Fibroblast of skin of abdomen (primary cell): ENCODE measurements at regions not wholly inside any gene's neighbourhood (a gene's known extent, or its start where the extent isn't known, plus 50 kb on each side); places are given as distances from the start of the nearest gene placed in this dataset.
"Not testable (repeated sequence)": the region's sequence is repeated elsewhere in the genome, so short reads cannot be mapped to it uniquely, and the experiment has no call there.

Source experiments
- DNase-seq: peaks from one replicate; pipeline ENCODE4 v3.0.0-alpha.2; 2013

GRCh38 chr3:153617463-153617862 is 455.4 kb downstream of the RAP2B start:
- DNase-seq, result no peak

DNA sequence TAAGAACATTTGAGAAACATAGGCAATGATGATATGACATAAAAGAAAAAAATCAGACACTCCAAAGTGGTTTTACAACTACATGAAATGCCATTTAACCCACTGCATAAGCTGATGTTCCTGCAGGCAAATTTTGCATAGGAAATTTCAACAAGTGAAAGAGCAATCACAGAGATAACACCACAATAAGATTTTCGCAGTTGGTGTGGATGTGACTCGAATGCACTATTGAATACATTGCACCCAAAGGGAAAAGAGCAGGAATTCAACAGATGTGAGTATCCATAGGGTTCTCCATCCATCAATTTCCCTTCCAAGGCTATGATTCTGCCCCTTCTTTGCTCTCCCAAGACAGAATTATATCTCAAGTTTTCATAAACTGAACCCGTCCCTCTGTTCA is 456.1 kb downstream of the RAP2B start:
- no peak for DNase-seq

GRCh38 chr3:153619268-153619667 is 457.2 kb downstream of the RAP2B start:
- DNase-seq, result no peak

DNA sequence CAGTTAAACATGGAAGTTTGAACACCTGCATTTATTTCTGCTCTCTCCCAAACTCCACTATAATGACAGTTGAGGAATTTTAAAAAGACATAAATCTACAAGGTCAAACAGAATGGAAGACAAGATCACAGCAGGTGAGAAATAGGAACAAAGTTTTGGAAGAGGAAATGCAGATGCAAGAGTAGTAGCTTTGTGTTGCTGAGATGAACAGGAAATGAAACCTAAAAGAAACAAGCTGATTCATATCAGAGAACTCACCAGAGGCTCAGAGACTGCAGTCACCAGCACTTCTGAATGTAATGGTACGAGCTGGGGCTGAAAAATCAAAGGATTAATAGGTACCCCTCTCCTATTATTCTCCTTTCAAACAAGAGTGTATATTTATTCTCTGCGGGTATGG is 459.9 kb downstream of the RAP2B start:
- DNase-seq, result no peak

DNA sequence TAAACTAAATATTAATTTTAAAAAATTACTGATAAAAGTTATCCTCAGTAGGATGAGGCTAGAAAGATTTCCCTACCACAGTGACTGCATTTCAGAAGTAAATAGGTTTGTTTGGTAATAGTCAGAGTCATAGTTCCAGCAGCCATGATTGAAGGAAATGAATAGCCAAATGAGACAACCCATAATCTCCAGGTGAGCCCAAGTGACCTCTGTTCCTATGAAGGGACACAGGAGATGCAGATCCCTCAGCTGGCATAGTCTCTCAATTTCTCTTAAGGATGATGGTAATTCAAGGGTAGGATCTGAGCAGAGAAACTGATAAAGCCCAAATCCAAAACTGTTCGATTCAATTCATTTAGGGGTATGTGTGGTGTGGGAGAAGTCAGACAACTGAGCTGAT is 461.8 kb downstream of the RAP2B start:
- no peak for DNase-seq

- DNase-seq, result no peak
Measured at GRCh38 chr3:153624310-153625030, 462.4 kb downstream of the RAP2B start.

GRCh38 chr3:153625506-153625905 is 463.5 kb downstream of the RAP2B start:
- no peak for DNase-seq

DNA sequence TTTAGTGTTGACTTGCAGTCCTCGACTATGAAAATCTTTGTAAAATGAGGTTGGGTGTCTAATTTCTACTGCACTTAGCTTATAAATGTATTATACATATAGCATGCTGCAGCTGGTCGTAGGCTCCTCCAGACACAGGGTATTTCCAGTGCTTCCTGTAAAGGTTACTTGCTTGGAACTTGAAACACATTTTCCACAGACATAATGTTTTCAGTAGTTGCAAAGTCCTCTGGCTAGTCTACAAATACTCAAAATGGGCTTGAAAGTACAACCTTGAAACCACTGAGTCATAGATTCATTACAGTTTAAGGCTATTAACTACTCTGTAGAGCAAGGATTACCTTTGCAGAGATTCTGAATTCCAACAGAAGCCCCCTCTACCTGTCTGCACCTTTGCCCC is 464.1 kb downstream of the RAP2B start:
- DNase-seq, result no peak

GRCh38 chr3:153628591-153628990 is 466.6 kb downstream of the RAP2B start:
- no peak for DNase-seq

GRCh38 chr3:153629148-153629547 is 467.1 kb downstream of the RAP2B start:
- no peak for DNase-seq

- DNase-seq, result no peak
Measured at GRCh38 chr3:153631102-153631501, 469.1 kb downstream of the RAP2B start.

GRCh38 chr3:153631664-153632063 is 469.6 kb downstream of the RAP2B start:
- DNase-seq, result no peak

- no peak for DNase-seq
Measured at GRCh38 chr3:153633407-153633806, 471.4 kb downstream of the RAP2B start.

DNA sequence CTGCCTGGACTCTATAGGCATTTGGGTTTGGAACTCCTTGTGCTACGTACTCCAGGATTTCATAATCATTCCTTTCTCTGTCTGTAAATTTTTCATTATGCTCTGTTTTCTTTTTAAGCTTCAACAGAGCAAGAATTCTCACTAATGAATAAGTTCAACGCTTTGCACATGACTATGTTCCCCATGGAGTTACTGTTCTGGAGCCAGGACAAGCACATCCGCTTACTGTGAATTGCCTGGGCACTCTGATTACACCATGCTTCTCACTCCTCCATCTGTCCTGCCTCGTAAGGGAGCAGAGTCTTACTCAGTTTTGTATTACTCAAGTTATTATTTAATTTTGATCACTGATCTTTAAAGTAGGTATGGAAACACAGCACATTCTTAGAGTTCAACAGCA is 472.7 kb downstream of the RAP2B start:
- no peak for DNase-seq

GRCh38 chr3:153639631-153640030 is 477.6 kb downstream of the RAP2B start:
- no peak for DNase-seq

- DNase-seq, result no peak
Measured at GRCh38 chr3:153640689-153641665, 479.0 kb downstream of the RAP2B start.

- not testable (repeated sequence) for DNase-seq
Measured at GRCh38 chr3:153642576-153642975, 478.6 kb upstream of the ARHGEF26 start.

GRCh38 chr3:153643471-153643870 is 477.7 kb upstream of the ARHGEF26 start:
- DNase-seq, result not testable (repeated sequence)

DNA sequence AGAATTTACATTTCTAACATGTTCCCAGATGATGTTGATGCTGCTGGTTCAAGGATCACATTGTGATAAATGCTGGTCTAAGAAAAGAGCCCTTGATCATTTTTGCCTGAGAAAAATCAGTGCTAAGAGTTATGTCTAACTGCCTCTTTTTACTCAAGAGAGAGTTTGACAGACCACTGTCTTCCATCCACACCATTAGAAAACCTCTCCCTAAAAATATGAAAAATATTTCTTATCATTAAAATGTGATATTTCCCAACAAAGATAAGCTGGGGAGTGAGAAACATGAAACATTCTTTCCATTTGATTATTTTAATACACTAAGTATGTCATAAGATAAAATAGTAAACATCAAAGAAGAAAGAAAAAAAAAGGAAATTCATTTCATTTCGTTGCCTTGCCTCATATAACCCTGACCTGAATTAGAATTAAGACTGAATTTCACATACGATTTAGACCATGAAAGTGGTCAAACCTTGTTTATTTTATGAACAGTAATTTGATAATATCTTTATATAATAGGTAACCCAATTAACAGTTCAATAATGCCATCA is 471.8 kb upstream of the ARHGEF26 start:
- DNase-seq, result no peak

DNA sequence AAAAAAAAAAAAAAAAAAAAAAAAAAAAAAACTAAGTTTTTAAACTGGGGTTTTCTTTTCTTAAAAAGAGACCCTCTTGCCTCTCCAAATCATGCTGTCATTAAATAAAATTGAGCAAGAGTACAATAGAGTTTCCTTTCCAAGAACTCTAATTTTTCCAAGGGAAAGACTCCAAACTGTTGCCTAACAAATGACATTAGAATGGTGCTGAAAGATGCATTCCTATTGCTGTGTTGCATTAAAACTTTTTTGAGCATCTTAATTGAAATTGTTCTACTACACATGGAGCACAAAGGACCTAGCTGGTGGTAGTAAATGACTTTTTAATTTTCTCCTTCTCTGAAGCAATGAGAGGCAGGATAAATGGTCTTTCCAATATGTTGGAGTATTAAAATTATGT is 469.1 kb upstream of the ARHGEF26 start:
- DNase-seq, result no peak

DNA sequence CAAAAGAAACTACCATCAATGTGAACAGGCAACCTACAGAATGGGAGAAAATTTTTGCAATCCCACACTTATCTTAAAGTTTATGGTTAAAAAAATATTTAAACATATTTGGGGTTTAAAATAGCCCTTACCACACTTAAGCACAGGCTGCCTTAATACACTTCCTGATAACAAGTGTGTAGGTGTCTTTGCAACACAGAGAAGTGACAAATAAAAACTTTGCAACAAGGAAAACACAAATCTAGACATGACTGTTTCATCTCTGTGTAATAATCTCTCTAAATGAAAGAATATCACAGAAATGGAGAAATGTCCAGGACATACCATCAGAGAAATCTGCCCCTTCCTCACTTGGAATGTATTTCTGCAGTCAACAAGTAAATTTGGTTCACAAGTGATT is 464.1 kb upstream of the ARHGEF26 start:
- DNase-seq, result no peak

DNA sequence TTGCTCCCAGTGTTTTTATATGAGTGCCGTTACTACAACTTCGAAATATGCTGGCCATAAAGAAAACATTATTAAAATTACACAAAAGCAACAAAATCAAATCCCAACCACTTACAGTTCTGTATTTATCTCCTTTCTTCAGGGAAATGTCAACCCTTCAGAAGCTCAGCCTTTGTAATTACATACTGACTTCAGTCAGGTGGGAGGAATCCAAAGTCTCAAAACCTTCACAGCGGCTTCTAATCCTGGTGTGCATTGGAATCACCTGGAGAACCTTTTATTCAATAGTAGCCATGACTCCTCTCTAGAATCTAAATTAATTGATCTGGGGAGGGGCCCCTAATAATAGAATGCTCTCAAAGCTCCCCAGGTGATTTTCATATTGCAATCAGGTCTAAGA is 463.7 kb upstream of the ARHGEF26 start:
- DNase-seq, result no peak

GRCh38 chr3:153658136-153658535 is 463.1 kb upstream of the ARHGEF26 start:
- peak; percentile 10 for DNase-seq
